HepG2 (cell line): ENCODE measurements at regions not wholly inside any gene's neighbourhood (a gene's known extent, or its start where the extent isn't known, plus 50 kb on each side); places are given as distances from the start of the nearest gene placed in this dataset.

Experiments used
- ATAC-seq: fragments of 200-7000 bp; cut with Tn5 transposase; 3 replicates; pipeline ENCODE4 v1.9.1; 2020; ENCODE audit warnings: mild to moderate bottlenecking, moderate library complexity
- BruUV-seq: library from RNA; stranded (reverse); fragments of 400-500 nt; replicated peaks from 2 replicates; lab custom pipeline; 2021; lab: Mats Ljungman, UMichigan
- CTCF ChIA-PET: fragments of 300-600 bp; formaldehyde crosslinking; extraction: SDS; loops from one replicate; lab custom pipeline; 2021; ENCODE audit warnings: low total read pairs, inconsistent platforms, low intra/inter-chr PET ratio; lab: Yijun Ruan, JAX
- POLR2A ChIA-PET: fragments of 350-600 bp; sonication (Branson Sonifier 250); formaldehyde crosslinking; loops from one replicate; lab custom pipeline; 2020; ENCODE audit warnings: antibody characterized with exemption, inconsistent platforms; lab: Yijun Ruan, JAX
- DNase-seq: peaks from one replicate; pipeline ENCODE4 v3.0.0-alpha.2; 2015; ENCODE audit warnings: low spot score
- FAIRE-seq: peaks from 3 replicates; lab custom pipeline; 2011; peaks lifted over from hg19 to GRCh38; lab: Jason Lieb, UNC
- H2AFZ ChIP-seq: one replicate; pipeline ENCODE4 v1.6.1; 2011; ENCODE audit warnings: low read length, inconsistent platforms
- H3K27ac ChIP-seq: fragments of 300-600 bp; 3 replicates; pipeline ENCODE4 v1.8.0; 2011; ENCODE audit warnings: mixed run types, mild to moderate bottlenecking, mixed read lengths, low read length, inconsistent platforms; ENCODE audit not compliant: insufficient read depth; ENCODE audit errors: extremely low read length
- H3K27me3 ChIP-seq, 2 experiments: fragments of 200-600 bp in 1 of 2; 2 replicates in 1 of 2; 3 replicates in 1 of 2; pipeline versions ENCODE4 v1.6.0 to v1.8.0; 2011; ENCODE audit warnings: low read length in 2 of 2, mild to moderate bottlenecking in 2 of 2, moderate library complexity in 2 of 2, inconsistent platforms in 1 of 2; ENCODE audit not compliant: insufficient read depth in 2 of 2, control insufficient read depth in 1 of 2
- H3K36me3 ChIP-seq, 2 experiments: fragments of 200-600 bp in 1 of 2; replicated peaks in 1 of 2; 2 replicates in 1 of 2; 3 replicates in 1 of 2; pipeline versions ENCODE4 v1.5.1 to v1.8.0; 2011; ENCODE audit warnings: low read length in 2 of 2, inconsistent platforms in 1 of 2; ENCODE audit not compliant: insufficient read depth in 2 of 2, control insufficient read depth in 1 of 2
- H3K4me1 ChIP-seq: 2 replicates; pipeline ENCODE4 v1.5.1; 2012; ENCODE audit warnings: low read length, inconsistent platforms; ENCODE audit not compliant: insufficient read depth
- H3K4me2 ChIP-seq: 2 replicates; pipeline ENCODE4 v1.6.0; 2011; ENCODE audit warnings: low read depth, low read length, inconsistent platforms
- H3K4me3 ChIP-seq, 3 experiments: fragments of 200-600 bp in 1 of 3; sonication (generic), shearing (Covaris generic) in 1 of 3; replicated peaks in 1 of 3; 2 replicates each; pipeline ENCODE4 v1.5.1; 2011 to 2016; ENCODE audit warnings: low read length in 3 of 3, inconsistent platforms in 2 of 3, low read depth in 2 of 3, mild to moderate bottlenecking in 2 of 3, control low read depth in 1 of 3, mixed read lengths in 1 of 3; ENCODE audit not compliant: insufficient read depth in 1 of 3
- H3K79me2 ChIP-seq: one replicate; pipeline ENCODE4 v1.6.1; 2011; ENCODE audit warnings: low read length, inconsistent platforms; ENCODE audit not compliant: insufficient read depth
- H3K9ac ChIP-seq: 2 replicates; pipeline ENCODE4 v1.6.0; 2011; ENCODE audit warnings: mild to moderate bottlenecking, low read depth, low read length, inconsistent platforms; ENCODE audit not compliant: insufficient read depth
- H3K9me3 ChIP-seq: 2 replicates; pipeline ENCODE4 v1.5.1; 2012; ENCODE audit warnings: mild to moderate bottlenecking, low read length
- H4K20me1 ChIP-seq: 2 replicates; pipeline ENCODE4 v1.6.0; 2011; ENCODE audit warnings: inconsistent platforms, mild to moderate bottlenecking, low read length, moderate library complexity; ENCODE audit not compliant: insufficient read depth
- HES4 ChIP-seq: sonication (generic); formaldehyde crosslinking; IDR thresholded peaks from 2 replicates; pipeline ENCODE4 v1.9.0; 2021; ENCODE audit warnings: mild to moderate bottlenecking, missing genetic modification reagents, borderline replicate concordance
- MIER2 ChIP-seq: IDR thresholded peaks from 2 replicates; pipeline ENCODE4 v1.6.1; 2016; ENCODE audit warnings: missing biosample characterization, missing genetic modification reagents
- MIXL1 ChIP-seq: IDR thresholded peaks from 2 replicates; pipeline ENCODE4 v1.6.1; 2016
- MXI1 ChIP-seq: IDR thresholded peaks from 3 replicates; pipeline ENCODE4 v1.6.1; 2012; ENCODE audit warnings: low read depth, low read length, inconsistent platforms, borderline replicate concordance
- NCOA5 ChIP-seq: sonication (generic); formaldehyde crosslinking; IDR thresholded peaks from 2 replicates; pipeline ENCODE4 v1.4.0; 2020; ENCODE audit warnings: missing genetic modification reagents
- NFATC3 ChIP-seq: sonication (generic); formaldehyde crosslinking; IDR thresholded peaks from 2 replicates; pipeline ENCODE4 v1.5.1; 2020; ENCODE audit warnings: mild to moderate bottlenecking, missing genetic modification reagents
- ZNF30 ChIP-seq: sonication (generic); formaldehyde crosslinking; IDR thresholded peaks from 2 replicates; pipeline ENCODE4 v1.5.0; 2020; ENCODE audit warnings: mild to moderate bottlenecking, missing genetic modification reagents
- ZNF577 ChIP-seq: sonication (generic); formaldehyde crosslinking; IDR thresholded peaks from 2 replicates; pipeline ENCODE4 v1.4.0; 2020; ENCODE audit warnings: mild to moderate bottlenecking, low read depth, missing genetic modification reagents, borderline replicate concordance
- ZNF737 ChIP-seq: sonication (generic); formaldehyde crosslinking; IDR thresholded peaks from 2 replicates; pipeline ENCODE4 v1.5.0; 2020; ENCODE audit warnings: missing genetic modification reagents, mild to moderate bottlenecking, borderline replicate concordance
- ZNF768 ChIP-seq: sonication (generic); formaldehyde crosslinking; IDR thresholded peaks from 2 replicates; pipeline ENCODE4 v1.4.0; 2020; ENCODE audit warnings: missing genetic modification reagents
- WGBS: methylation state at CpG from one replicate; pipeline ENCODE4 v1.1.6; 2017; ENCODE audit warnings: low lambda C conversion rate; 5-methylcytosine and 5-hydroxymethylcytosine counted together
- in situ Hi-C: cut with HindIII; loops from 2 replicates; pipeline ENCODE4 v1.10.0; 2017; ENCODE audit warnings: low pct_unique_long_range_greater_than_20kb; ENCODE audit not compliant: extremely low pct_ligation_motif_present
- intact Hi-C: fragments of 100-400 bp; cut with micrococcal nuclease; formaldehyde crosslinking; loops from one replicate; pipeline ENCODE4 v1.10.0; 2022; ENCODE audit not compliant: unreplicated experiment
- TF ChIP-seq, protein P1 (sequence below): IDR thresholded peaks from 2 replicates; pipeline ENCODE4 v1.6.1; 2016; ENCODE audit warnings: mild to moderate bottlenecking
- TF ChIP-seq, protein P2 (sequence below): sonication (generic); formaldehyde crosslinking; IDR thresholded peaks from 2 replicates; pipeline ENCODE4 v1.4.0; 2020; ENCODE audit warnings: low read depth, missing genetic modification reagents
- TF ChIP-seq, protein P3 (sequence below): sonication (generic); formaldehyde crosslinking; IDR thresholded peaks from 2 replicates; pipeline ENCODE4 v1.4.0; 2020; ENCODE audit warnings: mild to moderate bottlenecking, missing genetic modification reagents
- TF ChIP-seq, protein P4 (sequence below): IDR thresholded peaks from 2 replicates; pipeline ENCODE4 v1.6.1; 2016; ENCODE audit warnings: control low read depth
- TF ChIP-seq, protein P5 (sequence below): sonication (generic); formaldehyde crosslinking; IDR thresholded peaks from 2 replicates; pipeline ENCODE4 v1.8.1; 2022; ENCODE audit warnings: mild to moderate bottlenecking, missing genetic modification reagents
- TF ChIP-seq, protein P6 (sequence below): sonication (generic); formaldehyde crosslinking; conservative IDR thresholded peaks from 2 replicates; pipeline ENCODE4 v1.4.0; 2020; ENCODE audit warnings: missing genetic modification reagents

DNA sequence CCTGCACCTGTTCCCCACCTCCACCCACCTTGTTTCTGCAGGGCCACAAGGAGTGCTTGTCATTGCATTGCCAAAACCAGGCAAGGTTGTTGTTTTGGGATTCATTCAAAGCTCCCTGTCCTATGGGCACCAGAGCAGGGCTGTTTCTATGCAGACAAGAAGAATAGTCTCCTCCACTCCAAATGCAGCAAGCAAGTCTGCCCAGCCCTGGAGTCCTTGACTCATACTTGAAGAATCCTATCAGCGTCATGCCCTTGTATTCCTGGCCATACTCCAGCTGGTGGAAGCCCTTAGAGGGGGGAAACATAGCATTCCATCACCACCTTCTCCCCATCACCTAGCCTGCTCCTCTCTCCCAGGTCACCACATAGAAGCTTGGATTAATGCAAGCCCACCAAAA lies 145.3 kb upstream of the ECI2 start:
- intact Hi-C loops (no loop called here), in situ Hi-C loops (no loop called here)
- FAIRE-seq (no peak), ATAC-seq (no peak), DNase-seq (no peak)
- H3K27ac ChIP-seq, result no peak overlapping the region
- H3K4me1 ChIP-seq, result no peaks in the 10 kb centered on the region
- H3K4me3 ChIP-seq, result no peak overlapping the region
- H3K9ac ChIP-seq, result no peak overlapping the region
- WGBS, result 0% methylated on average over 1 of the region's 1 CpG
- no peak overlapping the region for H2AFZ ChIP-seq
- no TSS peak for BruUV-seq
- H3K9me3 ChIP-seq, result no peaks in the 10 kb centered on the region
- CTCF ChIA-PET, result no interaction called here
- H3K79me2 ChIP-seq, result no peaks in the 10 kb centered on the region
- peaks cover 8 to 61% of the 10 kb centered on the region in 2 experiments; a peak in 4 of 5 replicates for H3K27me3 ChIP-seq
- POLR2A ChIA-PET, result no interaction called here
- H3K36me3 ChIP-seq, result no peaks in the 10 kb centered on the region
- H4K20me1 ChIP-seq, result no peaks in the 10 kb centered on the region
- H3K4me2 ChIP-seq, result no peak overlapping the region
- TF ChIP-seq MXI1, result no peak
- TF ChIP-seq ZNF768, result no peak
- TF ChIP-seq HES4 (CRISPR knock-in tag), result no peak
- TF ChIP-seq, protein P1, sequence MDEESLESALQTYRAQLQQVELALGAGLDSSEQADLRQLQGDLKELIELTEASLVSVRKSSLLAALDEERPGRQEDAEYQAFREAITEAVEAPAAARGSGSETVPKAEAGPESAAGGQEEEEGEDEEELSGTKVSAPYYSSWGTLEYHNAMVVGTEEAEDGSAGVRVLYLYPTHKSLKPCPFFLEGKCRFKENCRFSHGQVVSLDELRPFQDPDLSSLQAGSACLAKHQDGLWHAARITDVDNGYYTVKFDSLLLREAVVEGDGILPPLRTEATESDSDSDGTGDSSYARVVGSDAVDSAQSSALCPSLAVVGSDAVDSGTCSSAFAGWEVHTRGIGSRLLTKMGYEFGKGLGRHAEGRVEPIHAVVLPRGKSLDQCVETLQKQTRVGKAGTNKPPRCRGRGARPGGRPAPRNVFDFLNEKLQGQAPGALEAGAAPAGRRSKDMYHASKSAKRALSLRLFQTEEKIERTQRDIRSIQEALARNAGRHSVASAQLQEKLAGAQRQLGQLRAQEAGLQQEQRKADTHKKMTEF (CRISPR knock-in tag), result no peak
- TF ChIP-seq MIXL1 (CRISPR knock-in tag), result no peak
- TF ChIP-seq NFATC3 (CRISPR knock-in tag), result no peak
- no peak for TF ChIP-seq MIER2
- TF ChIP-seq, protein P2, sequence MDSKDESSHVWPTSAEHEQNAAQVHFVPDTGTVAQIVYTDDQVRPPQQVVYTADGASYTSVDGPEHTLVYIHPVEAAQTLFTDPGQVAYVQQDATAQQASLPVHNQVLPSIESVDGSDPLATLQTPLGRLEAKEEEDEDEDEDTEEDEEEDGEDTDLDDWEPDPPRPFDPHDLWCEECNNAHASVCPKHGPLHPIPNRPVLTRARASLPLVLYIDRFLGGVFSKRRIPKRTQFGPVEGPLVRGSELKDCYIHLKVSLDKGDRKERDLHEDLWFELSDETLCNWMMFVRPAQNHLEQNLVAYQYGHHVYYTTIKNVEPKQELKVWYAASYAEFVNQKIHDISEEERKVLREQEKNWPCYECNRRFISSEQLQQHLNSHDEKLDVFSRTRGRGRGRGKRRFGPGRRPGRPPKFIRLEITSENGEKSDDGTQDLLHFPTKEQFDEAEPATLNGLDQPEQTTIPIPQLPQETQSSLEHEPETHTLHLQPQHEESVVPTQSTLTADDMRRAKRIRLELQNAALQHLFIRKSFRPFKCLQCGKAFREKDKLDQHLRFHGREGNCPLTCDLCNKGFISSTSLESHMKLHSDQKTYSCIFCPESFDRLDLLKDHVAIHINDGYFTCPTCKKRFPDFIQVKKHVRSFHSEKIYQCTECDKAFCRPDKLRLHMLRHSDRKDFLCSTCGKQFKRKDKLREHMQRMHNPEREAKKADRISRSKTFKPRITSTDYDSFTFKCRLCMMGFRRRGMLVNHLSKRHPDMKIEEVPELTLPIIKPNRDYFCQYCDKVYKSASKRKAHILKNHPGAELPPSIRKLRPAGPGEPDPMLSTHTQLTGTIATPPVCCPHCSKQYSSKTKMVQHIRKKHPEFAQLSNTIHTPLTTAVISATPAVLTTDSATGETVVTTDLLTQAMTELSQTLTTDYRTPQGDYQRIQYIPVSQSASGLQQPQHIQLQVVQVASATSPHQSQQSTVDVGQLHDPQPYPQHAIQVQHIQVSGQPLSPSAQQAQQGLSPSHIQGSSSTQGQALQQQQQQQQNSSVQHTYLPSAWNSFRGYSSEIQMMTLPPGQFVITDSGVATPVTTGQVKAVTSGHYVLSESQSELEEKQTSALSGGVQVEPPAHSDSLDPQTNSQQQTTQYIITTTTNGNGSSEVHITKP (CRISPR knock-in tag), result no peak
- TF ChIP-seq, protein P3, sequence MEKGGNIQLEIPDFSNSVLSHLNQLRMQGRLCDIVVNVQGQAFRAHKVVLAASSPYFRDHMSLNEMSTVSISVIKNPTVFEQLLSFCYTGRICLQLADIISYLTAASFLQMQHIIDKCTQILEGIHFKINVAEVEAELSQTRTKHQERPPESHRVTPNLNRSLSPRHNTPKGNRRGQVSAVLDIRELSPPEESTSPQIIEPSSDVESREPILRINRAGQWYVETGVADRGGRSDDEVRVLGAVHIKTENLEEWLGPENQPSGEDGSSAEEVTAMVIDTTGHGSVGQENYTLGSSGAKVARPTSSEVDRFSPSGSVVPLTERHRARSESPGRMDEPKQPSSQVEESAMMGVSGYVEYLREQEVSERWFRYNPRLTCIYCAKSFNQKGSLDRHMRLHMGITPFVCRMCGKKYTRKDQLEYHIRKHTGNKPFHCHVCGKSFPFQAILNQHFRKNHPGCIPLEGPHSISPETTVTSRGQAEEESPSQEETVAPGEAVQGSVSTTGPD, result no peak
- TF ChIP-seq, protein P4, sequence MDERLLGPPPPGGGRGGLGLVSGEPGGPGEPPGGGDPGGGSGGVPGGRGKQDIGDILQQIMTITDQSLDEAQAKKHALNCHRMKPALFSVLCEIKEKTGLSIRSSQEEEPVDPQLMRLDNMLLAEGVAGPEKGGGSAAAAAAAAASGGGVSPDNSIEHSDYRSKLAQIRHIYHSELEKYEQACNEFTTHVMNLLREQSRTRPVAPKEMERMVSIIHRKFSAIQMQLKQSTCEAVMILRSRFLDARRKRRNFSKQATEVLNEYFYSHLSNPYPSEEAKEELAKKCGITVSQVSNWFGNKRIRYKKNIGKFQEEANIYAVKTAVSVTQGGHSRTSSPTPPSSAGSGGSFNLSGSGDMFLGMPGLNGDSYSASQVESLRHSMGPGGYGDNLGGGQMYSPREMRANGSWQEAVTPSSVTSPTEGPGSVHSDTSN (CRISPR knock-in tag), result no peak
- TF ChIP-seq, protein P5, sequence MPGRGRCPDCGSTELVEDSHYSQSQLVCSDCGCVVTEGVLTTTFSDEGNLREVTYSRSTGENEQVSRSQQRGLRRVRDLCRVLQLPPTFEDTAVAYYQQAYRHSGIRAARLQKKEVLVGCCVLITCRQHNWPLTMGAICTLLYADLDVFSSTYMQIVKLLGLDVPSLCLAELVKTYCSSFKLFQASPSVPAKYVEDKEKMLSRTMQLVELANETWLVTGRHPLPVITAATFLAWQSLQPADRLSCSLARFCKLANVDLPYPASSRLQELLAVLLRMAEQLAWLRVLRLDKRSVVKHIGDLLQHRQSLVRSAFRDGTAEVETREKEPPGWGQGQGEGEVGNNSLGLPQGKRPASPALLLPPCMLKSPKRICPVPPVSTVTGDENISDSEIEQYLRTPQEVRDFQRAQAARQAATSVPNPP, result no peak
- no peak for TF ChIP-seq ZNF737 (CRISPR knock-in tag)
- no peak for TF ChIP-seq ZNF30
- TF ChIP-seq, protein P6, sequence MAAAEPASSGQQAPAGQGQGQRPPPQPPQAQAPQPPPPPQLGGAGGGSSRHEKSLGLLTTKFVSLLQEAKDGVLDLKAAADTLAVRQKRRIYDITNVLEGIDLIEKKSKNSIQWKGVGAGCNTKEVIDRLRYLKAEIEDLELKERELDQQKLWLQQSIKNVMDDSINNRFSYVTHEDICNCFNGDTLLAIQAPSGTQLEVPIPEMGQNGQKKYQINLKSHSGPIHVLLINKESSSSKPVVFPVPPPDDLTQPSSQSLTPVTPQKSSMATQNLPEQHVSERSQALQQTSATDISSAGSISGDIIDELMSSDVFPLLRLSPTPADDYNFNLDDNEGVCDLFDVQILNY (CRISPR knock-in tag), result no peak
- no peak for TF ChIP-seq ZNF577 (CRISPR knock-in tag)
- no peak for TF ChIP-seq NCOA5 (CRISPR knock-in tag)
